GM12878 (cell line): ENCODE measurements at regions not wholly inside any gene's neighbourhood (a gene's known extent, or its start where the extent isn't known, plus 50 kb on each side); places are given as distances from the start of the nearest gene placed in this dataset.
"Not testable (repeated sequence)": the region's sequence is repeated elsewhere in the genome, so short reads cannot be mapped to it uniquely, and the experiment has no call there.

Experiments used
- ATAC-seq: fragments of 200-7000 bp; cut with Tn5 transposase; 3 replicates; pipeline ENCODE4 v1.9.1; 2020; ENCODE audit warnings: mild to moderate bottlenecking, moderate library complexity
- BruUV-seq: library from RNA; stranded (reverse); fragments of 400-500 nt; replicated peaks from 2 replicates; lab custom pipeline; 2021; lab: Mats Ljungman, UMichigan
- CTCF ChIA-PET: fragments of 300-600 bp; sonication (Branson Sonifier 250); formaldehyde crosslinking; extraction: SDS; loops from one replicate; lab custom pipeline; 2021; ENCODE audit warnings: inconsistent platforms; lab: Yijun Ruan, JAX
- POLR2A ChIA-PET: fragments of 350-600 bp; formaldehyde crosslinking; extraction: SDS; loops from one replicate; lab custom pipeline; 2021; ENCODE audit warnings: inconsistent platforms; lab: Charles Lee
- RAD21 ChIA-PET: fragments of 300-600 bp; sonication (Branson Sonifier 250); formaldehyde crosslinking; loops from one replicate; lab custom pipeline; 2023; ENCODE audit warnings: antibody characterized with exemption; ENCODE audit not compliant: unreplicated experiment; lab: Charles Lee
- SMC1A ChIA-PET: fragments of 300-600 bp; sonication (Branson Sonifier 250); formaldehyde crosslinking; loops from one replicate; lab custom pipeline; 2023; ENCODE audit not compliant: unreplicated experiment, uncharacterized antibody; lab: Charles Lee
- DNase-seq: peaks from one replicate; pipeline ENCODE4 v3.0.0-alpha.2; 2011; ENCODE audit warnings: low read depth, low spot score
- FAIRE-seq: peaks from 3 replicates; lab custom pipeline; 2011; peaks lifted over from hg19 to GRCh38; lab: Jason Lieb, UNC
- H2AFZ ChIP-seq: 2 replicates; pipeline ENCODE4 v1.6.0; 2011; ENCODE audit warnings: low read depth, low read length, control low read depth; ENCODE audit not compliant: control insufficient read depth
- H3K27ac ChIP-seq: 2 replicates; pipeline ENCODE4 v1.5.1; 2011; ENCODE audit warnings: control low read depth; ENCODE audit not compliant: control insufficient read depth, insufficient read depth
- H3K27me3 ChIP-seq, 2 experiments: replicated peaks in 1 of 2; 2 replicates each; pipeline versions ENCODE4 v1.6.0 to v1.6.1; 2011; ENCODE audit warnings: low read length in 1 of 2; ENCODE audit not compliant: control insufficient read depth in 2 of 2, insufficient read depth in 2 of 2
- H3K36me3 ChIP-seq, 2 experiments: 2 replicates each; pipeline ENCODE4 v1.5.1; 2011; ENCODE audit warnings: low read length in 1 of 2; ENCODE audit not compliant: control insufficient read depth in 2 of 2, insufficient read depth in 2 of 2
- H3K4me1 ChIP-seq: 2 replicates; pipeline ENCODE4 v1.6.1; 2011; ENCODE audit warnings: mild to moderate bottlenecking, low read length, moderate library complexity, mixed read lengths; ENCODE audit not compliant: control insufficient read depth, insufficient read depth
- H3K4me2 ChIP-seq: 2 replicates; pipeline ENCODE4 v1.6.0; 2011; ENCODE audit warnings: control low read depth; ENCODE audit not compliant: control insufficient read depth, insufficient read depth
- H3K4me3 ChIP-seq: fragments of 200-600 bp; sonication (generic); 2 replicates; pipeline ENCODE4 v1.5.1; 2016
- H3K79me2 ChIP-seq: 2 replicates; pipeline ENCODE4 v1.6.0; 2011; ENCODE audit warnings: low read length; ENCODE audit not compliant: control insufficient read depth, insufficient read depth
- H3K9ac ChIP-seq: 2 replicates; pipeline ENCODE4 v1.8.0; 2011; ENCODE audit warnings: low read length, control low read depth, mixed read lengths; ENCODE audit not compliant: control insufficient read depth, insufficient read depth
- H3K9me3 ChIP-seq: replicated peaks from 3 replicates; pipeline ENCODE4 v1.5.1; 2011; ENCODE audit warnings: mild to moderate bottlenecking, low read length; ENCODE audit not compliant: control insufficient read depth, insufficient read depth
- H4K20me1 ChIP-seq: 2 replicates; pipeline ENCODE4 v1.6.0; 2011; ENCODE audit not compliant: control insufficient read depth, insufficient read depth
- SMAD5 ChIP-seq: IDR thresholded peaks from 2 replicates; pipeline ENCODE4 v1.6.1; 2016; ENCODE audit warnings: antibody characterized with exemption, low read depth
- WGBS: methylation state at CpG from one replicate; pipeline ENCODE4 v1.1.6; 2016; ENCODE audit warnings: low lambda C conversion rate; ENCODE audit not compliant: insufficient replicate concordance, insufficient coverage; ENCODE audit errors: missing lambda C conversion rate; 5-methylcytosine and 5-hydroxymethylcytosine counted together
- in situ Hi-C: fragments of 300-500 bp; cut with MboI; formaldehyde crosslinking; loops from 9 replicates; pipeline ENCODE4 v1.14.3; 2018; ENCODE audit warnings: mixed read lengths
- intact Hi-C: fragments of 100-400 bp; cut with micrococcal nuclease; formaldehyde crosslinking; loops from one replicate; pipeline ENCODE4 v1.14.2; 2022; ENCODE audit not compliant: unreplicated experiment

DNA sequence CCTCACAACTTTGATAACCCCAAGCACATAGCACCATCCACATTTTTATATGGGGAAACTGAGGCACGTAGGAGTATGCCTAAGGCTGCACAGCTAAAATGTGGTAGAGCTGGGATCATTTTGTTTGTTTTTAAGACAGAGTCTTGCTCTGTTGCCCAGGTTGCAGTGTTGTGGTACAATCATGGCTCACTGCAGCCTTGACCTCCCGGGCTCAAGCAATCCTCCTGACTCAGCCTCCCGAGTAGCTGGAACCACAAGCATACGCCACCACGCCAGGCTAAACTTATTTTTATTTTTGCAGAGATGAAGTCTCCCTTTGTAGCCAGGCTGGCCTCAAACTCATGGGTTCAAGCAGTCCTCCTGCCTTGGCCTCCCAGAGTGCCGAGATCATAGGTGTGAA, 81.0 kb upstream of the GSE1 start:
- H3K27ac ChIP-seq, result no peak overlapping the region
- ChIA-PET POLR2A (no interaction called here), CTCF (no interaction called here), RAD21 (no interaction called here), SMC1A (no interaction called here)
- no peaks in the 10 kb centered on the region for H3K79me2 ChIP-seq
- H3K9ac ChIP-seq, result no peak overlapping the region
- H3K36me3 ChIP-seq, result no peaks in the 10 kb centered on the region
- no TSS peak for BruUV-seq
- ATAC-seq (no peak), FAIRE-seq (no peak), DNase-seq (no peak)
- intact Hi-C loops, result no loop called here
- no peak for TF ChIP-seq SMAD5
- H2AFZ ChIP-seq, result no peak overlapping the region
- no peaks in the 10 kb centered on the region for H3K9me3 ChIP-seq
- no peaks in the 10 kb centered on the region; a peak in 1 of 4 replicates for H3K27me3 ChIP-seq
- H3K4me3 ChIP-seq, result no peak overlapping the region
- no peak overlapping the region for H3K4me2 ChIP-seq
- no peaks in the 10 kb centered on the region; the same call in 1 of the 2 replicates for H4K20me1 ChIP-seq
- in situ Hi-C loops, result no loop called here
- H3K4me1 ChIP-seq, result no peaks in the 10 kb centered on the region
- 52% methylated on average over 6 of the region's 6 CpGs for WGBS

DNA sequence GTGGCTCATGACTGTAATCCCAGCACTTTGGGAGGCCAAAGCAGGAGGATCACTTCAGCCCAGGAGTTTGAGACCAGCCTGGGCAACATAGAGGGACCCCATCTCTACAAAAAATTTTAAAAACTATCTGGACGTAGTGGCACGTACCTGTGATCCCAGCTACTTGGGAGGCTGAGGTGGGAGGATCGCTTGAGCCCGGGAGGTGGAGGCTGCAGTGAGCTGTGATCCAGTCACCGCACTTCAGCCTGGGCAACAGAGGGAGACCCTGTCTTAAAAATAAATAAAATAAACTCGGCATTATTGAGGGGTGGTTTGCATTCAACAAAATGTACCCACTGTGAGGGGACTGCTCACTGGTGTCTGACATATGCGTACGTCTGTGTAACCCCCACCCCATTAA, 79.5 kb upstream of the GSE1 start:
- RAD21 ChIA-PET, H3K79me2 ChIP-seq: not testable (repeated sequence)
- WGBS, result 49% methylated on average over 8 of the region's 8 CpGs

More for the DNA sequence above, 79.5 kb upstream of the GSE1 start:
- BruUV-seq, POLR2A ChIA-PET, H3K4me2 ChIP-seq, H3K4me1 ChIP-seq, H3K9ac ChIP-seq, H4K20me1 ChIP-seq, FAIRE-seq, H3K36me3 ChIP-seq, DNase-seq, in situ Hi-C loops, H2AFZ ChIP-seq, H3K27ac ChIP-seq, ATAC-seq, intact Hi-C loops, H3K4me3 ChIP-seq, H3K9me3 ChIP-seq, SMC1A ChIA-PET, H3K27me3 ChIP-seq: not testable (repeated sequence)
- CTCF ChIA-PET, result interaction anchor here (1.0 kb wide), 1 partner anchor 78 kb away, joined by 3 read pairs; no protein-coding TSS in a partner anchor
